ENCODE measurements at regions not wholly inside any gene's neighbourhood (a gene's known extent, or its start where the extent isn't known, plus 50 kb on each side); places are given as distances from the start of the nearest gene placed in this dataset.

DNA sequence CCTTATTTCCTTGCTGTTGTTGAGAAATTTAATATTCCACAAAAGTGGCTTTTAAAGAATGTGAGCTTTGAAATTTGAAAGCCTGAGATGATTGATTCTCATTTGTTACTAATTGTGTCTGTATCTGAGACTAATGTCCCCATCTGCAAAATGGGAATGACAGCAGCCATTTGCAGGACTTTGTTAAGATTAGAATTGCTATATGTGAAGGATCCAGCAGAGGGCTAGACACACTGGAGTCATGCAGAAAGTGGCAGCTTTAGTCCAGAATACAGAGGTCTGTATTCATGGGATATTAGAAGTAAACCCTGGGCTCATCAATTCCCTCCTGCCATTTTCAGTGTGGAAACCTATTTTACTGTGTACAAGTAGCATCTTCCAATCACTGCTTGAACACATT lies 296.5 kb upstream of the GYPC start:
- intact Hi-C loops (cut with DNase I; ENCODE audit: low total_unique reads): no loop called here
- H3K9me3 ChIP-seq: no peaks in the 10 kb centered on the region
- no peak overlapping the region for H3K27ac ChIP-seq
- DNase-seq: no peak
- H3K36me3 ChIP-seq (ENCODE audit: low read depth, missing control alignments): no peaks in the 10 kb centered on the region
- peak in 1 of 3 experiments; percentile 26 for TF ChIP-seq CTCF (IDR thresholded peaks at IDR 0.05)
- TF ChIP-seq POLR2A (IDR thresholded peaks at IDR 0.05): no peak
- no peaks in the 10 kb centered on the region for H3K27me3 ChIP-seq
- no peak overlapping the region for H3K4me3 ChIP-seq
- H3K4me1 ChIP-seq: no peaks in the 10 kb centered on the region

- 76 to 77% methylated on average over 3 of the region's 3 CpGs for WGBS, 2 donors
- intact Hi-C loops (cut with DNase I; ENCODE audit: low total_unique reads): no loop called here
- no peaks in the 10 kb centered on the region for H3K27me3 ChIP-seq
Measured at GRCh38 chr2:126367361-126367760, 288.6 kb upstream of the GYPC start.

DNA sequence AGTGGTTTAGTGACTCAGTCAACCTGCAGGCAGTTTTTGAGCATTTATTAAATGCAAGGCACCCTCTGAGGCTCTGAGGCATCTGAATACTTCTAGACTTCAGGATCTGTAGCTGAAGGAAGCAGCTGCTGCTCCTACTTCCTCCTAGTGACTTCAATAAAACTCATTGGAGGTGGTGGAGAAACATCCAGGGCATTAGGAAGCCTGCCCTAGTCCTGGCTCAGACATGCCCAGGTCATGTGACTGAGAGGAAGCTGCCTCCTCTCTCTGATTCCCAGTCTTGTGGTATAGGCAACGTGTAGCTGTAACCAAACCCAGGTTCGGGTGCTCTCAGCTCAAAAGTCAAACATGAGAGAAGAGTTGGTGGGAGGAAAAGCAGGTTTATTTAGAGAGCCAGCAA lies 287.2 kb upstream of the GYPC start:
- Histone ChIP-seq H3K4me3 (no peak overlapping the region), H3K27me3 (no peaks in the 10 kb centered on the region), H3K9me3 (no peaks in the 10 kb centered on the region), H3K27ac (no peak overlapping the region), H3K36me3 (ENCODE audit: low read depth, missing control alignments) (no peaks in the 10 kb centered on the region), H3K4me1 (no peaks in the 10 kb centered on the region)
- intact Hi-C loops (cut with DNase I; ENCODE audit: low total_unique reads): no loop called here
- no peak for TF ChIP-seq POLR2A (IDR thresholded peaks at IDR 0.05)
- TF ChIP-seq CTCF (IDR thresholded peaks at IDR 0.05): no peak
- DNase-seq: no peak
- WGBS, 2 donors: 72 to 90% methylated on average over 2 of the region's 2 CpGs

More at GRCh38 chr2:126367361-126367760, 288.6 kb upstream of the GYPC start:
- DNase-seq: no peak
- Histone ChIP-seq H3K4me3 (no peak overlapping the region), H3K36me3 (ENCODE audit: low read depth, missing control alignments) (no peaks in the 10 kb centered on the region), H3K27ac (no peak overlapping the region), H3K4me1 (no peaks in the 10 kb centered on the region), H3K9me3 (no peaks in the 10 kb centered on the region)
- TF ChIP-seq CTCF (IDR thresholded peaks at IDR 0.05) (no peak), POLR2A (IDR thresholded peaks at IDR 0.05) (no peak)

DNA sequence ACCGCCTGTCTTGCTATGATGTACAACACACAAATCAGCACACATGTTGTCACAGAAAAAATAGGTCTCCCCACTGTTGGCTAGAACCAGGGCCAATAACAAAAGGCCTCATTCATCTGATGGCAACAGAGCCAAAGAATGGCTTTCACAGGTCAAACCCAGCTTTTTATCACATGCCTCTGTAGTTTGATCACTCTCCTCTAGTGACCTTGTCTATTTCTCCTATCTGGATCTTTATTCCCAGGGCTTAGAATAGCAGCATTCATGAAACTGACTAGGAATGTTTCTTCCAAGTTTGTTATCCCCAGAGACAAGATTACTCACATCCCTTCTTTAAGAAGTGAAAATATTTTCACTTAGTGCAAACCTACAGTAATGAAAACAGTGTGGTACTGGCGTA lies 285.8 kb upstream of the GYPC start:
- H3K27ac ChIP-seq: no peak overlapping the region
- TF ChIP-seq CTCF (IDR thresholded peaks at IDR 0.05) (no peak), POLR2A (IDR thresholded peaks at IDR 0.05) (no peak)
- no peak for DNase-seq
- no peaks in the 10 kb centered on the region for H3K9me3 ChIP-seq
- intact Hi-C loops (cut with DNase I; ENCODE audit: low total_unique reads): no loop called here
- no peaks in the 10 kb centered on the region for H3K4me1 ChIP-seq
- no peaks in the 10 kb centered on the region for H3K36me3 ChIP-seq (ENCODE audit: low read depth, missing control alignments)
- H3K27me3 ChIP-seq: no peaks in the 10 kb centered on the region
- H3K4me3 ChIP-seq: no peak overlapping the region
- 65 to 78% methylated on average over 2 of the region's 2 CpGs for WGBS, 2 donors

GRCh38 chr2:126372406-126372805 lies 283.6 kb upstream of the GYPC start:
- no peaks in the 10 kb centered on the region for H3K36me3 ChIP-seq (ENCODE audit: low read depth, missing control alignments)
- H3K27me3 ChIP-seq: no peaks in the 10 kb centered on the region
- intact Hi-C loops (cut with DNase I; ENCODE audit: low total_unique reads): no loop called here
- no peaks in the 10 kb centered on the region for H3K9me3 ChIP-seq
- no peak overlapping the region for H3K27ac ChIP-seq
- DNase-seq: no peak
- TF ChIP-seq POLR2A (IDR thresholded peaks at IDR 0.05): no peak
- no peak for TF ChIP-seq CTCF (IDR thresholded peaks at IDR 0.05)
- H3K4me3 ChIP-seq: no peak overlapping the region
- WGBS, 2 donors: 90 to 93% methylated on average over 2 to 4 of the region's 4 CpGs
- no peaks in the 10 kb centered on the region for H3K4me1 ChIP-seq
